OCI-LY1 (cell line): ENCODE measurements at regions not wholly inside any gene's neighbourhood (a gene's known extent, or its start where the extent isn't known, plus 50 kb on each side); places are given as distances from the start of the nearest gene placed in this dataset.

Source experiments
- H2AFZ ChIP-seq: fragments of 200-600 bp; sonication (generic), shearing (Covaris generic); 2 replicates; pipeline ENCODE4 v1.6.0; 2014; ENCODE audit warnings: antibody characterized with exemption, mild to moderate bottlenecking, low read length
- H3F3A ChIP-seq: fragments of 200-600 bp; sonication (generic), shearing (Covaris generic); 2 replicates; pipeline ENCODE4 v1.6.0; 2014; ENCODE audit warnings: mild to moderate bottlenecking, antibody characterized with exemption, low read length, moderate library complexity; ENCODE audit not compliant: insufficient read depth
- H3K27ac ChIP-seq: fragments of 200-600 bp; sonication (generic); 2 replicates; pipeline ENCODE4 v1.5.1; 2014; ENCODE audit warnings: low read length, mixed run types, mild to moderate bottlenecking, low read depth; ENCODE audit not compliant: poor library complexity, severe bottlenecking
- H3K27me3 ChIP-seq: fragments of 200-600 bp; sonication (generic); 2 replicates; pipeline ENCODE4 v1.6.0; 2014; ENCODE audit warnings: antibody characterized with exemption, mild to moderate bottlenecking, low read length, moderate library complexity; ENCODE audit not compliant: insufficient read depth
- H3K36me3 ChIP-seq: fragments of 200-600 bp; sonication (generic); 2 replicates; pipeline ENCODE4 v1.6.1; 2014; ENCODE audit warnings: mild to moderate bottlenecking, antibody characterized with exemption, low read length, moderate library complexity, mixed read lengths; ENCODE audit not compliant: insufficient read depth
- H3K4me1 ChIP-seq: fragments of 200-600 bp; sonication (generic); 2 replicates; pipeline ENCODE4 v1.5.1; 2014; ENCODE audit warnings: mild to moderate bottlenecking, low read length, moderate library complexity; ENCODE audit not compliant: insufficient read depth, severe bottlenecking
- H3K4me2 ChIP-seq: fragments of 200-600 bp; sonication (generic), shearing (Covaris generic); 2 replicates; pipeline ENCODE4 v1.6.1; 2014; ENCODE audit warnings: low read length
- H3K4me3 ChIP-seq: fragments of 200-600 bp; sonication (generic); 2 replicates; pipeline ENCODE4 v1.5.1; 2014; ENCODE audit warnings: low read length, low read depth, mild to moderate bottlenecking, mixed read lengths; ENCODE audit not compliant: poor library complexity, severe bottlenecking
- H3K79me2 ChIP-seq: fragments of 200-600 bp; shearing (Covaris generic); 2 replicates; pipeline ENCODE4 v1.6.1; 2016; ENCODE audit warnings: mixed run types, low read length, mixed read lengths; ENCODE audit not compliant: insufficient read depth
- H3K9ac ChIP-seq: fragments of 200-600 bp; sonication (generic), shearing (Covaris generic); 2 replicates; pipeline ENCODE4 v1.6.1; 2014; ENCODE audit warnings: mild to moderate bottlenecking, low read length, mixed read lengths
- H3K9me2 ChIP-seq: fragments of 200-600 bp; sonication (generic), shearing (Covaris generic); 2 replicates; pipeline ENCODE4 v1.6.1; 2014; ENCODE audit warnings: low read depth, mild to moderate bottlenecking, low read length, mixed read lengths
- H3K9me3 ChIP-seq: fragments of 200-600 bp; shearing (Covaris generic); 2 replicates; pipeline ENCODE4 v1.6.1; 2014; ENCODE audit warnings: low read length, mixed read lengths
- H4K20me1 ChIP-seq: fragments of 200-600 bp; sonication (generic), shearing (Covaris generic); 2 replicates; pipeline ENCODE4 v1.6.0; 2016; ENCODE audit warnings: mild to moderate bottlenecking, low read length; ENCODE audit not compliant: insufficient read depth
- CTCF ChIP-seq: fragments of 200-600 bp; sonication (generic), shearing (Covaris generic); IDR thresholded peaks from 2 replicates; pipeline ENCODE4 v1.5.1; 2017; ENCODE audit warnings: mild to moderate bottlenecking, antibody characterized with exemption, low read length, moderate library complexity, mixed read lengths
- EZH2 ChIP-seq: fragments of 200-600 bp; sonication (generic), shearing (Covaris generic); IDR thresholded peaks from 2 replicates; pipeline ENCODE4 v1.8.0; 2017; ENCODE audit warnings: borderline replicate concordance, mixed run types, mild to moderate bottlenecking, antibody characterized with exemption, low read length, moderate library complexity, mixed read lengths

- Histone ChIP-seq H3K9me2 (no peaks in the 10 kb centered on the region), H3F3A (no peaks in the 10 kb centered on the region), H3K9ac (no peak overlapping the region), H3K4me1 (no peaks in the 10 kb centered on the region), H3K4me2 (no peak overlapping the region), H3K4me3 (no peak overlapping the region), H3K9me3 (no peaks in the 10 kb centered on the region), H3K36me3 (no peaks in the 10 kb centered on the region), H3K27me3 (no peaks in the 10 kb centered on the region), H3K27ac (no peak overlapping the region), H4K20me1 (no peaks in the 10 kb centered on the region), H2AFZ (no peak overlapping the region), H3K79me2 (no peaks in the 10 kb centered on the region)
- TF ChIP-seq EZH2 (no peak), CTCF (no peak)
Measured at GRCh38 chr4:43113196-43113595, 220.7 kb downstream of the GRXCR1 start.

GRCh38 chr4:43126595-43126994 lies 234.1 kb downstream of the GRXCR1 start:
- Histone ChIP-seq H3K4me1 (no peaks in the 10 kb centered on the region), H3K9me2 (no peaks in the 10 kb centered on the region), H2AFZ (no peak overlapping the region), H3K4me3 (no peak overlapping the region), H3K36me3 (no peaks in the 10 kb centered on the region), H3K79me2 (no peaks in the 10 kb centered on the region), H3K9ac (no peak overlapping the region), H3K4me2 (no peak overlapping the region), H3K27me3 (no peaks in the 10 kb centered on the region), H3K9me3 (no peaks in the 10 kb centered on the region), H4K20me1 (no peaks in the 10 kb centered on the region), H3F3A (no peaks in the 10 kb centered on the region), H3K27ac (no peak overlapping the region)
- TF ChIP-seq EZH2: no peak
- no peak for TF ChIP-seq CTCF

GRCh38 chr4:43130228-43131021 lies 237.9 kb downstream of the GRXCR1 start:
- no peaks in the 10 kb centered on the region for H3F3A ChIP-seq
- H3K27me3 ChIP-seq: no peaks in the 10 kb centered on the region
- H3K4me1 ChIP-seq: no peaks in the 10 kb centered on the region
- H3K9ac ChIP-seq: no peak overlapping the region
- TF ChIP-seq EZH2 (no peak), CTCF (no peak)
- H3K9me2 ChIP-seq: no peaks in the 10 kb centered on the region
- no peaks in the 10 kb centered on the region for H3K79me2 ChIP-seq
- H3K36me3 ChIP-seq: no peaks in the 10 kb centered on the region
- H3K27ac ChIP-seq: no peak overlapping the region
- no peak overlapping the region for H3K4me3 ChIP-seq
- no peaks in the 10 kb centered on the region for H4K20me1 ChIP-seq
- no peak overlapping the region for H3K4me2 ChIP-seq
- H3K9me3 ChIP-seq: no peaks in the 10 kb centered on the region
- H2AFZ ChIP-seq: no peak overlapping the region
